AG04449 (cell line): ENCODE measurements at regions not wholly inside any gene's neighbourhood (a gene's known extent, or its start where the extent isn't known, plus 50 kb on each side); places are given as distances from the start of the nearest gene placed in this dataset.

Source experiments
- CTCF ChIA-PET: fragments of 350-600 bp; formaldehyde crosslinking; extraction: SDS; loops from one replicate; lab custom pipeline; 2021; ENCODE audit warnings: antibody characterized with exemption; lab: Yijun Ruan, JAX
- POLR2A ChIA-PET: fragments of 400-600, 350-600 bp; formaldehyde crosslinking; extraction: SDS; loops from one replicate; lab custom pipeline; 2020; ENCODE audit warnings: antibody characterized with exemption, inconsistent platforms; lab: Yijun Ruan, JAX
- DNase-seq: peaks from one replicate; pipeline ENCODE4 v3.0.0-alpha.2; 2010; ENCODE audit warnings: low read depth, low spot score
- H3K4me3 ChIP-seq: 2 replicates; pipeline ENCODE4 v1.5.1; 2011; ENCODE audit warnings: low read depth, mild to moderate bottlenecking, control low read depth, low read length
- CTCF ChIP-seq: IDR thresholded peaks from one replicate; pipeline ENCODE4 v1.5.1; 2011; ENCODE audit warnings: mild to moderate bottlenecking, moderate library complexity, low read length, control low read depth, inconsistent platforms; ENCODE audit not compliant: insufficient read depth; ENCODE audit errors: missing control alignments

GRCh38 chr3:190208196-190208595, 87.5 kb upstream of the P3H2 start:
- TF ChIP-seq CTCF = no peak
- H3K4me3 ChIP-seq = no peak overlapping the region
- CTCF ChIA-PET = interaction anchor here (0.7 to 5.7 kb wide), 7 partner anchors 9 to 247 kb away, joined by 3 to 35 read pairs (median 6); no protein-coding TSS in a partner anchor
- DNase-seq = no peak
- POLR2A ChIA-PET = no interaction called here

DNA sequence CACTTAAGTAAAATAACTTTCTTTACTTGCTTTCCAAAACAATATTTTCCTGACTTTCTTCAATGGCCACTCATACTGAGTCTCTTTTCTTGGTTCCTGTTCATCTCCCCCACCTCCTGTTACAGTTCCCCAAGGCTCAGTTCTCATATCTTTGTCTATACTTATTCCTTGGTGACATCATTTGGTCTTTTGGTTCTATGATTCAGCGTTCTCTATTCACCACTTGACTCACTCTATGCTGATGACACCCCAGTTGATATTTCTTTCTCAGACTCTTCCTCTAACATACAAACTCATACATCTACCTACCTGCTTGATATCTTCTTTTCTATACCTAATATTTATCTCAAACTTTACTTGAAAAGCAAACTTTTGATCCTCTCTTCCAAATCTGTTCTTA, 85.0 kb upstream of the P3H2 start:
- POLR2A ChIA-PET = no interaction called here
- no peak for DNase-seq
- H3K4me3 ChIP-seq = no peak overlapping the region
- TF ChIP-seq CTCF = no peak
- CTCF ChIA-PET = no interaction called here

DNA sequence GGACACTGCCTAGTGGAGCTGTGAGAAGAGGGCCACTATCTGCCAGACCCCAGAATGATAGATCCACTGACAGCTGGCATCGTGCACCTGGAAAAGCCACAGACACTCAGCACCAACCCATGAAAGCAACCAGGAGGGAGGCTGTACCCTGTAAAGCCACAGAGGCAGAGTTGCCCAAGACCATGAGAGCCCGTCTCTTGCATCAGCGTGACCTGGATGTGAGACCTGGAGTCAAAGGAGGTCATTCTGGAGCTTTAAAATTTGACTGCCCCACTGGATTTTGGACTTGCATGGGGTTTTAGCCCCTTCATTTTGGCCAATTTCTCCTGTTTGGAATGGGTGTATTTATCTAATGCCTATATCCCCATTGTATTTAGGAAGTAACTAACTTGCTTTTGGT, 83.5 kb upstream of the P3H2 start:
- ChIA-PET POLR2A (no interaction called here), CTCF (interaction anchor here (0.8 to 3.3 kb wide), 2 partner anchors 14 to 240 kb away, joined by 3 to 164 read pairs; no protein-coding TSS in a partner anchor)
- no peak for TF ChIP-seq CTCF
- no peak for DNase-seq
- no peak overlapping the region for H3K4me3 ChIP-seq

GRCh38 chr3:190197346-190197763, 76.7 kb upstream of the P3H2 start:
- no peak for DNase-seq
- TF ChIP-seq CTCF = no peak
- POLR2A ChIA-PET = interaction anchor here (0.7 kb wide), 1 partner anchor 213 kb away, joined by 3 read pairs; no protein-coding TSS in a partner anchor
- CTCF ChIA-PET = interaction anchor here (0.8 to 4.9 kb wide), 4 partner anchors 9 to 233 kb away, joined by 3 to 75 read pairs (median 4); no protein-coding TSS in a partner anchor
- H3K4me3 ChIP-seq = no peak overlapping the region

DNA sequence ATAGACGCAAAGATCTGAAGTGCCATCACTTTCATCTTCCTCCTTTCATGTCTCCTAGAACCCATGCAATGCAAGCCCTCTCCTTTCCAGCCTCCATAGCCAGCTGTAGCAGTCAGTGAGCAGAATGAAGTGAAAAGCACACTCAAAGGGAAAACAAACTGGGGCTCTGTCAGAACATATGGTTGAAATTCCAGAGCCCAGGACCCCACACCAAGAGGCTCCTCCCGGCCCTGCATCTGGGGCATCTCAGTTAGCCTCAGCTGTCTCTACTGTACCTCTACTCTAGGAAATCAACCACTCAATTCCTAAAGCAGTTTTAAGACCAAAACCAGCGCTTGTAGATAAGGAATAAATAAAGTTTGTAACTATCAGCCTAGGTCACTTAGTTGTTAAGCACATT, 73.8 kb upstream of the P3H2 start:
- ChIA-PET CTCF (interaction anchor here (1.0 to 1.5 kb wide), 4 partner anchors 8 to 235 kb away, joined by 3 to 12 read pairs (median 4); no protein-coding TSS in a partner anchor), POLR2A (no interaction called here)
- no peak overlapping the region for H3K4me3 ChIP-seq
- no peak for DNase-seq
- no peak for TF ChIP-seq CTCF

DNA sequence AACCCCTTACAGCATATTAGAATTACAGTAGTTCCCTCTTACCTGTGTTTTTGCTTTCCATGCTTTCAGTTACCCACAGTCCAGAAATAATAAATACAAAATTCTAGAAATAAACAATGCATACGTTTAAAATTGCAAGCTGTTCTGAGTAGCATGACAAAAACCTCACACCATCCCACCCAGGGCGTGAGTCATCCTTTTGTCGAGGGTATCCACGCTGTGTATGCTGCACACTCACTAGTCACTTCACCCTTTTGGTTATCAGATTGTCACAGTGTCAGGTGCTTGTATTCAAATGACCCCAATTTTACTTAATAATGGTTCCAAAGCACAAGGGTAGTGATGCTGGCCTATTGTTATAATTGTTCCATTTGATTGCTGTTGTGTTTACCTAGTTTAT, 72.5 kb upstream of the P3H2 start:
- POLR2A ChIA-PET = no interaction called here
- DNase-seq = no peak
- CTCF ChIA-PET = interaction anchor here (1.5 kb wide), 1 partner anchor 9 kb away, joined by 12 read pairs; no protein-coding TSS in a partner anchor
- no peak for TF ChIP-seq CTCF
- no peak overlapping the region for H3K4me3 ChIP-seq
